ENCODE measurements at regions not wholly inside any gene's neighbourhood (a gene's known extent, or its start where the extent isn't known, plus 50 kb on each side); places are given as distances from the start of the nearest gene placed in this dataset.

DNA sequence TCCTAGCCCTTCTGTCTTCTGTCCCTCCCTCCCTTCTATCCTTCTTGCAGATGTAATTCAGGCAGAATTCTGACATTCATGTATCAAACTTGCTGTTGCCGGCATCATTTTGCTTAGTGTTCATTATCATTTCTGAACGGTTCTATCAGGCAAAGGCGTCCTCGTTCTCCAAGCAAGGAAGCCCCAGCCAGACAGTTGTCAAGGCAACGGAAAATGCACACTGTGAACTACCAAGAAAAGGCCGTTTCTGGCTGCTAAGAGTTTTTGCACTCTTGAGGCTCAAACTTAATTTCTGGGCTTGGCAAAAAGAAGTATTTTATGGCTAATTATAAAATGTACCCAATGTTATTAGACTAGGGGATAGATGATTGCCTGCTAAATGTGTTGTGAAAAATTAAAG, 164.7 kb upstream of the KCNJ15 start:
- CTCF ChIA-PET: no interaction called here
- POLR2A ChIA-PET: no interaction called here
- DNase-seq (ENCODE audit: extremely low spot score): no peak
- no peak for TF ChIP-seq L3MBTL2 (conservative IDR thresholded peaks at IDR 0.05)
- TF ChIP-seq ZNF384 (IDR thresholded peaks at IDR 0.05): no peak
- no peak for TF ChIP-seq ELF4 (IDR thresholded peaks at IDR 0.05)
- TF ChIP-seq NFRKB (IDR thresholded peaks at IDR 0.05): no peak

DNA sequence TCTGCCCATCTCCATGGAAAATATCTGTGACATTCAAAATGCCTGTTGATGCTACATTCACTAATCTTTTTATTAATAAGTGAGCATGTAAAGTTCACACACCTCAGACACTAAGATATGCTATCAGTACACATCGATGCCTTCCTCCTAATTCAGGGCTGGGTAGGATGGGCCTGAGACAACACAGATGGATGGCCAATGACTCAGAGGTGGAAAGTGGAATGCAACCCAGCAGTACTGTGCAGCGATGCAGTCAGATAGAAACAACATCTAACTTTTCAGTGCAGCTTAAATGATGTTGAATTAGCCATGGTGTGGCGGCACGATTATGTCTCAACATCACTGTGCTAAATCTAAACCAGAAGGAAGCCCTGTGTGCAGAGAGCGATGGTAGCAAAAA, 161.6 kb upstream of the KCNJ15 start:
- no peak for TF ChIP-seq L3MBTL2 (conservative IDR thresholded peaks at IDR 0.05)
- TF ChIP-seq ELF4 (IDR thresholded peaks at IDR 0.05): no peak
- no peak for TF ChIP-seq FOXK2 (IDR thresholded peaks at IDR 0.05)
- no peak for TF ChIP-seq ZNF384 (IDR thresholded peaks at IDR 0.05)
- TF ChIP-seq ARNT (IDR thresholded peaks at IDR 0.05): no peak
- TF ChIP-seq FOXM1 (IDR thresholded peaks at IDR 0.05; ENCODE audit: borderline replicate concordance): no peak
- TF ChIP-seq, protein P1, sequence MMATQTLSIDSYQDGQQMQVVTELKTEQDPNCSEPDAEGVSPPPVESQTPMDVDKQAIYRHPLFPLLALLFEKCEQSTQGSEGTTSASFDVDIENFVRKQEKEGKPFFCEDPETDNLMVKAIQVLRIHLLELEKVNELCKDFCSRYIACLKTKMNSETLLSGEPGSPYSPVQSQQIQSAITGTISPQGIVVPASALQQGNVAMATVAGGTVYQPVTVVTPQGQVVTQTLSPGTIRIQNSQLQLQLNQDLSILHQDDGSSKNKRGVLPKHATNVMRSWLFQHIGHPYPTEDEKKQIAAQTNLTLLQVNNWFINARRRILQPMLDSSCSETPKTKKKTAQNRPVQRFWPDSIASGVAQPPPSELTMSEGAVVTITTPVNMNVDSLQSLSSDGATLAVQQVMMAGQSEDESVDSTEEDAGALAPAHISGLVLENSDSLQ (IDR thresholded peaks at IDR 0.05): no peak
- TF ChIP-seq HDGF (IDR thresholded peaks at IDR 0.05; ENCODE audit: borderline replicate concordance): no peak
- TF ChIP-seq FOXA1 (IDR thresholded peaks at IDR 0.05): no peak
- TF ChIP-seq CTBP1 (IDR thresholded peaks at IDR 0.05; ENCODE audit: borderline replicate concordance): no peak
- no peak for TF ChIP-seq NFRKB (IDR thresholded peaks at IDR 0.05)
- no peak for TF ChIP-seq LEF1 (IDR thresholded peaks at IDR 0.05; ENCODE audit: borderline replicate concordance)
- no peak for TF ChIP-seq BHLHE40 (IDR thresholded peaks at IDR 0.05; ENCODE audit: borderline replicate concordance)
- no peak for TF ChIP-seq TARDBP (IDR thresholded peaks at IDR 0.05)
- TF ChIP-seq SP1 (IDR thresholded peaks at IDR 0.05): no peak
- POLR2A ChIA-PET: no interaction called here
- no peak for DNase-seq (ENCODE audit: extremely low spot score)
- CTCF ChIA-PET: no interaction called here

DNA sequence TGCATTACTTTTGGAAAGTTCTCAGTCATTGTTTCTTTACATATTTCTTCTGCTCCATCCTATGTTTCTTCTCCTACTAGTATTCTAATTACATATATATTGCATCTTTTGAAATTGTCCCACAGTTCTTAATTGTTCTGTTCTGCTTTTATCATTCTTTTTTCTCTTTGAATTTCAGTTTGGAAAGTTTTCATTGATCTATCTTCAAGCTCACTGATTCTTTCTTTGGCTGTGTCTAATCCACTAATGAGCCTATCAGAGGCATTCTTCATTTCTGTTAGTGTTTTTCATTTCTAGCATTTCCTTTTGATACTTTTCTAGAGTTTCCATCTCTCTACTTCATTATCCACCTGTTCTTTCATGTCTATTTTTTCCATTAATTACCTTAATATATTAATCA, 159.0 kb upstream of the KCNJ15 start:
- DNase-seq (ENCODE audit: extremely low spot score): no peak
- POLR2A ChIA-PET: no interaction called here
- CTCF ChIA-PET: no interaction called here
- TF ChIP-seq SP1 (IDR thresholded peaks at IDR 0.05): no peak
- no peak for TF ChIP-seq BHLHE40 (IDR thresholded peaks at IDR 0.05; ENCODE audit: borderline replicate concordance)
- no peak for TF ChIP-seq ZNF384 (IDR thresholded peaks at IDR 0.05)
- TF ChIP-seq HDGF (IDR thresholded peaks at IDR 0.05; ENCODE audit: borderline replicate concordance): no peak
- no peak for TF ChIP-seq FOXK2 (IDR thresholded peaks at IDR 0.05)

DNA sequence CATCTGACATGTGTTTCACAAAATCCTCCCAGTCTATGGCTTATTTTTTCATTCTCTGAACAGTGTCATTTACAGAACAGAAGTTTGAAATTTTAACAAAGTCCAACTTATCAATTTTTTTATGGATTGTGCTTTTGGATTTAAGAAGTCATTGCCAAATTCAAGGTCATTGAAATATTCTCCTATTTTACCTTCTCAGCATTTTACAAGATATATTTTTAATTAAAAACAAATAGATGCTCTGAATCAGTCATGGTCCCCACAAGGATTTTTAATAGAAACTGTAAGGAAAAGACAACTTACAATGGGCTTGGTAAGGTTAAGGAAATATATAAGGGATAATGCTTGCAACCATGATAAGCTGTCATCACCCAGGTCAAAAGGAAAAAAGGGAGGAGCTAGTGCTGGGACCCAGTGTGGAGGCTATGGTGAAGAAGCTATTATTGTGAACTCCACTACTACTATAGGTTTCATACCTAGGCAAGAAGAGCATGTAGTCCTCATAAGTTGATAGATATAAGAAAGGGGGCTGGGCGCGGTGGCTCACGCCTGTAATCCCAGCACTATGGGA, 144.5 kb upstream of the KCNJ15 start:
- TF ChIP-seq ELF4 (IDR thresholded peaks at IDR 0.05) (no peak), TARDBP (IDR thresholded peaks at IDR 0.05) (no peak), ARNT (IDR thresholded peaks at IDR 0.05) (no peak), SUZ12 (IDR thresholded peaks at IDR 0.05) (no peak), L3MBTL2 (conservative IDR thresholded peaks at IDR 0.05) (no peak), CTBP1 (IDR thresholded peaks at IDR 0.05; ENCODE audit: borderline replicate concordance) (no peak), ZNF384 (IDR thresholded peaks at IDR 0.05) (no peak), BHLHE40 (IDR thresholded peaks at IDR 0.05; ENCODE audit: borderline replicate concordance) (no peak), HDGF (IDR thresholded peaks at IDR 0.05; ENCODE audit: borderline replicate concordance) (no peak), FOXM1 (IDR thresholded peaks at IDR 0.05; ENCODE audit: borderline replicate concordance) (no peak), SP1 (IDR thresholded peaks at IDR 0.05) (no peak), FOXA1 (IDR thresholded peaks at IDR 0.05) (no peak), NFRKB (IDR thresholded peaks at IDR 0.05) (no peak), LEF1 (IDR thresholded peaks at IDR 0.05; ENCODE audit: borderline replicate concordance) (no peak), FOXK2 (IDR thresholded peaks at IDR 0.05) (no peak)
- TF ChIP-seq, protein P1 (IDR thresholded peaks at IDR 0.05): no peak
- POLR2A ChIA-PET: no interaction called here
- no peak for DNase-seq (ENCODE audit: extremely low spot score)
- CTCF ChIA-PET: no interaction called here

DNA sequence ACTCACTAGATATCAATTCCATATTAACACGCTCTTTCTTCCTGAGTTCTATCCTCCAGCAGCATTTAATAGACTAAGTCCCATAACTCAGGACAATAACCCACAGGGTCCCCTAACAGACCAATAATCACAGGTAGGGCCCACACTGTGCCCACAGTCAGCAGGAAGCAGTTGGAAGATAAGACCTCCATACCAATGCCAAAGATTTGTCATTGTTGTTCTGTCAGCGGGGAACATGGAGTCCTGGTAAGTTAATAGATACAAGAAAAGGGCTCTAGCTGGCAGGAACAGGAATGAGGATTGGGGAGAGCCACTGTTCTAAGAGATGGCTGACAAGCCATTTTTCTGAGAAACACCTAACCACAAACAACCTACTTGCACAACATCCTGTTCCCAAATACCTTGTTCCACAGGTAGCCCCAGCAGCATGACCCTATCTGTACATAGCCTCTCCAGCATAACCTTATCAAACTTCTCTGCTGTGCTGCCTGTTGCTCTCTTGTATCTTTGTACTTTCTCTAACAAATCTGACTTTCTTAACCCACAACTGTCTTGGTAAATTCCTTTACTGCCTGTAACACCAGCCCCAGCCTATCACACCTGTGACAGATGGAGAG, 142.0 kb upstream of the KCNJ15 start:
- CTCF ChIA-PET: interaction anchor here (0.6 kb wide), 1 partner anchor 137 kb away, joined by 3 read pairs; no protein-coding TSS in a partner anchor
- POLR2A ChIA-PET: no interaction called here
- no peak for DNase-seq (ENCODE audit: extremely low spot score)
- TF ChIP-seq, protein P1 (IDR thresholded peaks at IDR 0.05): no peak
- no peak for TF ChIP-seq FOXA1 (IDR thresholded peaks at IDR 0.05)
- no peak for TF ChIP-seq L3MBTL2 (conservative IDR thresholded peaks at IDR 0.05)
- TF ChIP-seq ZNF384 (IDR thresholded peaks at IDR 0.05): no peak
- no peak for TF ChIP-seq SP1 (IDR thresholded peaks at IDR 0.05)
- TF ChIP-seq SUZ12 (IDR thresholded peaks at IDR 0.05): no peak
- no peak for TF ChIP-seq CTBP1 (IDR thresholded peaks at IDR 0.05; ENCODE audit: borderline replicate concordance)
- TF ChIP-seq FOXM1 (IDR thresholded peaks at IDR 0.05; ENCODE audit: borderline replicate concordance): no peak
- no peak for TF ChIP-seq LEF1 (IDR thresholded peaks at IDR 0.05; ENCODE audit: borderline replicate concordance)
- TF ChIP-seq ARNT (IDR thresholded peaks at IDR 0.05): no peak
- TF ChIP-seq TARDBP (IDR thresholded peaks at IDR 0.05): no peak
- TF ChIP-seq BHLHE40 (IDR thresholded peaks at IDR 0.05; ENCODE audit: borderline replicate concordance): no peak
- TF ChIP-seq FOXK2 (IDR thresholded peaks at IDR 0.05): no peak
- no peak for TF ChIP-seq HDGF (IDR thresholded peaks at IDR 0.05; ENCODE audit: borderline replicate concordance)

DNA sequence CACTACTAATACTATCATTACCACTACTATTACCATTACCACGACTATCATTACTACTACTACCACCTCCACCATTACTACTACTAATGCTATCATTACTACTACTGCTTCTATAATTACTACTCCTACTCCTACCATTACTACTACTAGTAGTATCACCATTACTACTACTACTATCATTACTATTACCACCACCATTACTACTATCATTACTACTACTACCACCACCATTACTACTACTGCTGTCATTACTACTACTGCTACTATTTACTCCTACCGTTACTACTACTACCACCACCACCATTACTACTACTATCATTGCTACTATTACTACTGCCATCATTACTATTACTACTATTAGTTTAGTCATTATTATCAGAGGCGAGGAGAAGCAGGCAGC, 140.9 kb upstream of the KCNJ15 start:
- CTCF ChIA-PET: no interaction called here
- no peak for DNase-seq (ENCODE audit: extremely low spot score)
- POLR2A ChIA-PET: no interaction called here
- TF ChIP-seq TARDBP (IDR thresholded peaks at IDR 0.05): no peak
- no peak for TF ChIP-seq HDGF (IDR thresholded peaks at IDR 0.05; ENCODE audit: borderline replicate concordance)
- TF ChIP-seq ZNF384 (IDR thresholded peaks at IDR 0.05): no peak
- TF ChIP-seq ELF4 (IDR thresholded peaks at IDR 0.05): no peak
- TF ChIP-seq BHLHE40 (IDR thresholded peaks at IDR 0.05; ENCODE audit: borderline replicate concordance): no peak
- no peak for TF ChIP-seq SP1 (IDR thresholded peaks at IDR 0.05)
- no peak for TF ChIP-seq L3MBTL2 (conservative IDR thresholded peaks at IDR 0.05)
- no peak for TF ChIP-seq FOXA1 (IDR thresholded peaks at IDR 0.05)
- TF ChIP-seq, protein P1 (IDR thresholded peaks at IDR 0.05): no peak
- no peak for TF ChIP-seq NFRKB (IDR thresholded peaks at IDR 0.05)
- TF ChIP-seq LEF1 (IDR thresholded peaks at IDR 0.05; ENCODE audit: borderline replicate concordance): no peak
- TF ChIP-seq CTBP1 (IDR thresholded peaks at IDR 0.05; ENCODE audit: borderline replicate concordance): no peak
- no peak for TF ChIP-seq ARNT (IDR thresholded peaks at IDR 0.05)
- no peak for TF ChIP-seq FOXM1 (IDR thresholded peaks at IDR 0.05; ENCODE audit: borderline replicate concordance)
- no peak for TF ChIP-seq SUZ12 (IDR thresholded peaks at IDR 0.05)
- no peak for TF ChIP-seq FOXK2 (IDR thresholded peaks at IDR 0.05)
